GM12892 (cell line): ENCODE measurements at regions not wholly inside any gene's neighbourhood (a gene's known extent, or its start where the extent isn't known, plus 50 kb on each side); places are given as distances from the start of the nearest gene placed in this dataset.

Source experiments
- DNase-seq: peaks from one replicate; pipeline ENCODE4 v3.0.0; 2011; ENCODE audit not compliant: insufficient read length
- FAIRE-seq: peaks from 2 replicates; lab custom pipeline; 2011; peaks lifted over from hg19 to GRCh38; lab: Jason Lieb, UNC
- POLR2A ChIP-seq: IDR thresholded peaks from 2 replicates; pipeline ENCODE4 v1.6.1; 2011; ENCODE audit warnings: low read depth, low read length, control low read depth
- POLR2AphosphoS5 ChIP-seq: IDR thresholded peaks from 2 replicates; pipeline ENCODE4 v1.6.1; 2011; ENCODE audit warnings: low read depth, low read length, control low read depth
- TAF1 ChIP-seq: IDR thresholded peaks from 2 replicates; pipeline ENCODE4 v1.6.1; 2011; ENCODE audit warnings: low read depth, mild to moderate bottlenecking, control low read depth, low read length, borderline replicate concordance

- TF ChIP-seq POLR2A, result no peak
- TF ChIP-seq POLR2AphosphoS5, result no peak
- TF ChIP-seq TAF1, result no peak
- FAIRE-seq (no peak), DNase-seq (no peak)
Measured at GRCh38 chr22:49491221-49491635, 336.4 kb downstream of the BRD1 start.

GRCh38 chr22:49490692-49491091, 337.0 kb downstream of the BRD1 start:
- no peak for DNase-seq
- FAIRE-seq, result no peak
- TF ChIP-seq POLR2AphosphoS5, result no peak
- TF ChIP-seq TAF1, result no peak
- TF ChIP-seq POLR2A, result no peak

- DNase-seq (no peak), FAIRE-seq (no peak)
- TF ChIP-seq POLR2AphosphoS5 (no peak), TAF1 (no peak), POLR2A (no peak)
Measured at GRCh38 chr22:49489821-49490220, 337.9 kb downstream of the BRD1 start.

- FAIRE-seq (no peak), DNase-seq (no peak)
- TF ChIP-seq POLR2AphosphoS5, result no peak
- TF ChIP-seq POLR2A, result no peak
- TF ChIP-seq TAF1, result no peak
Measured at GRCh38 chr22:49488943-49489342, 338.7 kb downstream of the BRD1 start.

GRCh38 chr22:49487950-49488349, 339.7 kb downstream of the BRD1 start:
- no peak for DNase-seq
- no peak for TF ChIP-seq TAF1
- TF ChIP-seq POLR2A, result no peak
- no peak for TF ChIP-seq POLR2AphosphoS5
- no peak for FAIRE-seq

GRCh38 chr22:49486225-49486624, 341.4 kb downstream of the BRD1 start:
- TF ChIP-seq POLR2A (no peak), POLR2AphosphoS5 (no peak), TAF1 (no peak)
- FAIRE-seq (no peak), DNase-seq (no peak)

- TF ChIP-seq POLR2A (no peak), TAF1 (no peak), POLR2AphosphoS5 (no peak)
- no peak for FAIRE-seq
- DNase-seq, result no peak
Measured at GRCh38 chr22:49483946-49484345, 343.7 kb downstream of the BRD1 start.

- no peak for FAIRE-seq
- DNase-seq, result no peak
- TF ChIP-seq TAF1, result no peak
- no peak for TF ChIP-seq POLR2A
Measured at GRCh38 chr22:49483281-49483870, 344.3 kb downstream of the BRD1 start.

GRCh38 chr22:49482811-49483210, 344.9 kb downstream of the BRD1 start:
- TF ChIP-seq POLR2A (no peak), TAF1 (no peak), POLR2AphosphoS5 (no peak)
- FAIRE-seq (no peak), DNase-seq (no peak)

GRCh38 chr22:49481659-49482399, 345.8 kb downstream of the BRD1 start:
- DNase-seq, result no peak
- TF ChIP-seq TAF1, result no peak
- no peak for TF ChIP-seq POLR2A
- no peak for TF ChIP-seq POLR2AphosphoS5
- no peak for FAIRE-seq

GRCh38 chr22:49480896-49481658, 346.6 kb downstream of the BRD1 start:
- no peak for FAIRE-seq
- no peak for DNase-seq
- TF ChIP-seq POLR2A (no peak), POLR2AphosphoS5 (no peak), TAF1 (no peak)
